Heart left ventricle (tissue), 16 donors: ENCODE measurements at regions not wholly inside any gene's neighbourhood (a gene's known extent, or its start where the extent isn't known, plus 50 kb on each side); places are given as distances from the start of the nearest gene placed in this dataset.

Source experiments
- ATAC-seq, 4 donors: fragments of 200-7000 bp; cut with Tn5 transposase; one replicate each; pipeline ENCODE4 v1.9.1; 2020 to 2022; ENCODE audit warnings: moderate library complexity in 4 of 4, mild to moderate bottlenecking in 3 of 4, moderate number of reproducible peaks in 1 of 4
- DNase-seq, 5 donors: peaks; one replicate each; pipeline ENCODE4 v3.0.0-alpha.2; 2020
- H3K27ac ChIP-seq, 12 donors: fragments of 200-600 bp; sonication (generic) in 4 of 12; one replicate each; pipeline versions ENCODE4 v1.5.0 to v1.8.0; 2016 to 2022; ENCODE audit warnings: mild to moderate bottlenecking in 2 of 12
- H3K27me3 ChIP-seq, 9 donors: fragments of 200-600 bp; sonication (generic) in 2 of 9; one replicate each; pipeline versions ENCODE4 v1.5.1 to v1.8.0; 2016 to 2022; ENCODE audit warnings: mild to moderate bottlenecking in 3 of 9
- H3K36me3 ChIP-seq, 9 donors: fragments of 200-600 bp; sonication (generic) in 2 of 9; one replicate each; pipeline versions ENCODE4 v1.5.0 to v1.8.0; 2018 to 2022; ENCODE audit warnings: mild to moderate bottlenecking in 2 of 9
- H3K4me1 ChIP-seq, 12 donors: fragments of 200-600 bp; sonication (generic) in 4 of 12; one replicate each; pipeline versions ENCODE4 v1.5.0 to v1.8.0; 2016 to 2022; ENCODE audit warnings: mild to moderate bottlenecking in 3 of 12
- H3K4me3 ChIP-seq, 12 donors: fragments of 200-600 bp; sonication (generic) in 4 of 12; one replicate each; pipeline versions ENCODE4 v1.5.0 to v1.8.0; 2017 to 2022; ENCODE audit warnings: mild to moderate bottlenecking in 9 of 12, moderate library complexity in 4 of 12
- H3K9me3 ChIP-seq, 12 donors: fragments of 200-600 bp; sonication (generic) in 4 of 12; one replicate each; pipeline versions ENCODE4 v1.5.0 to v1.8.0; 2016 to 2022; ENCODE audit warnings: mild to moderate bottlenecking in 1 of 12
- CTCF ChIP-seq, 12 donors: fragments of 200-600 bp; sonication (generic) in 4 of 12; IDR thresholded peaks; one replicate each; pipeline versions ENCODE4 v1.5.0 to v1.8.0; 2018 to 2022; ENCODE audit warnings: antibody characterized with exemption in 12 of 12, mild to moderate bottlenecking in 5 of 12
- POLR2A ChIP-seq, 2 donors: fragments of 450-650 bp; IDR thresholded peaks; one replicate each; pipeline ENCODE4 v1.6.1; 2017; ENCODE audit warnings: antibody characterized with exemption in 2 of 2, mild to moderate bottlenecking in 2 of 2, moderate library complexity in 2 of 2
- WGBS, 4 donors: extraction: QIAGEN DNeasy Blood & Tissue Kit in 2 of 4; methylation state at CpG; one replicate each; pipeline versions ENCODE4 v1.1.5 to v1.1.7; 2013 to 2018; 5-methylcytosine and 5-hydroxymethylcytosine counted together
- intact Hi-C, 10 donors: fragments of 100-400 bp; cut with DNase I; formaldehyde crosslinking; loops; one replicate each; pipeline versions ENCODE4 v1.11.1 to v1.14.2; 2022
- donor health status: ischemic (EF 13 %, LVEDD 7.1; RV severe dilation, severe dysfunction).
- donor health status: healthy with polysubstance abuse.
- donor health status: DM: no; HTN: yes; CAD: no.
- donor health status: DM: no; HTN: no; CAD: no.
- donor health status: ischemic (EF 25% LVEDD 6.9; RV normal size, moderate dysfunction).
- donor health status: ischemic (EF 25% LVEDD 5.7; RV mildly dilated, moderate dysfunction).
- donor health status: healthy.
- donor health status: DM: yes; HTN: yes; CAD: no.
- donor health status: ischemic (EF 35%, LVEDD 5.7; RV mildly dilated, moderate dysfunction).
- donor health status: nonischemic (EF 11% LVEDD 7.7; RV severe dilation, severe dysfunction).
- donor health status: DM: yes; HTN: yes; CAD: no.
- donor health status: PGD.
- donor health status: ischemic (EF 29% LVEDD 5.4; RV normal size, mild dysfunction).
- donor health status: nonischemic (EF 23%, LVEDD 6.1; RV moderate dilation, normal function).

GRCh38 chr1:172885971-172886370 lies 164.8 kb downstream of the TNFSF18 start:
- DNase-seq (no peak), ATAC-seq (no peak)
- peaks cover 0 to 10% (median 0%) of the 10 kb centered on the region in 12 donors for H3K4me1 ChIP-seq
- H3K27ac ChIP-seq = no peak overlapping the region
- no peaks in the 10 kb centered on the region for H3K36me3 ChIP-seq
- no peak for TF ChIP-seq CTCF (IDR thresholded peaks at IDR 0.05)
- no peak overlapping the region for H3K4me3 ChIP-seq
- peaks cover 0 to 5% (median 0%) of the 10 kb centered on the region in 9 donors for H3K27me3 ChIP-seq
- WGBS, 4 donors = 79 to 90% (median 85%) methylated on average over 1 of the region's 1 CpG
- H3K9me3 ChIP-seq = no peaks in the 10 kb centered on the region
- intact Hi-C loops = no loop called here

- no peak for DNase-seq
- 94 to 97% (median 95%) methylated on average over 1 of the region's 1 CpG for WGBS, 4 donors
- H3K27me3 ChIP-seq = peaks cover 0 to 2% (median 0%) of the 10 kb centered on the region in 9 donors
- no peak overlapping the region for H3K4me3 ChIP-seq
- H3K27ac ChIP-seq = no peak overlapping the region
- no peaks in the 10 kb centered on the region for H3K36me3 ChIP-seq
- ATAC-seq = no peak
- TF ChIP-seq CTCF (IDR thresholded peaks at IDR 0.05) = no peak
- no peak for TF ChIP-seq POLR2A (IDR thresholded peaks at IDR 0.05)
- peaks cover 0 to 10% (median 0%) of the 10 kb centered on the region in 12 donors for H3K4me1 ChIP-seq
- intact Hi-C loops = no loop called here
- H3K9me3 ChIP-seq = no peaks in the 10 kb centered on the region
These were observed 163.6 kb downstream of the TNFSF18 start for GRCh38 chr1:172887162-172887561.

GRCh38 chr1:172893146-172893841 lies 157.4 kb downstream of the TNFSF18 start:
- DNase-seq (peak; percentile 16 to 70 (median 42)), ATAC-seq (peak in 3 of 4 donors; percentile 31 to 69 (median 45))
- Histone ChIP-seq H3K4me3 (no peak overlapping the region), H3K4me1 (peaks cover 0 to 25% (median 10%) of the 10 kb centered on the region in 12 donors), H3K27me3 (no peaks in the 10 kb centered on the region), H3K27ac (peak overlapping the region in 5 of 12 donors; percentile 5 to 44 (median 17)), H3K9me3 (no peaks in the 10 kb centered on the region), H3K36me3 (no peaks in the 10 kb centered on the region)
- intact Hi-C loops = no loop called here
- TF ChIP-seq CTCF (IDR thresholded peaks at IDR 0.05) (no peak), POLR2A (IDR thresholded peaks at IDR 0.05) (no peak)
- 32 to 40% (median 35%) methylated on average over 1 of the region's 1 CpG for WGBS, 4 donors

- TF ChIP-seq CTCF (IDR thresholded peaks at IDR 0.05) (no peak), POLR2A (IDR thresholded peaks at IDR 0.05) (no peak)
- H3K9me3 ChIP-seq = no peaks in the 10 kb centered on the region
- no peak for DNase-seq
- H3K27me3 ChIP-seq = no peaks in the 10 kb centered on the region
- no peak for ATAC-seq
- H3K4me1 ChIP-seq = peaks cover 0 to 25% (median 10%) of the 10 kb centered on the region in 12 donors
- H3K4me3 ChIP-seq = peak overlapping the region in 2 of 12 donors; percentile 12 to 28
- no peaks in the 10 kb centered on the region for H3K36me3 ChIP-seq
- 69 to 80% (median 76%) methylated on average over 8 of the region's 8 CpGs for WGBS, 4 donors
- H3K27ac ChIP-seq = peak overlapping the region in 3 of 12 donors; percentile 19 to 65 (median 36)
- intact Hi-C loops = no loop called here
These were observed 156.2 kb downstream of the TNFSF18 start for GRCh38 chr1:172894349-172895049.
